Upper lobe of left lung (tissue), 4 donors: ENCODE measurements at regions not wholly inside any gene's neighbourhood (a gene's known extent, or its start where the extent isn't known, plus 50 kb on each side); places are given as distances from the start of the nearest gene placed in this dataset.

Source experiments
- CTCF ChIP-seq, 6 experiments: fragments of 450-650 bp in 4 of 6; fragments of 200-600 bp in 2 of 6; sonication (generic) in 2 of 6; IDR thresholded peaks; one replicate each; pipeline ENCODE4 v1.5.1; 2016 to 2019; ENCODE audit warnings: antibody characterized with exemption in 6 of 6
- EP300 ChIP-seq, 4 donors: sonication (generic); formaldehyde crosslinking; IDR thresholded peaks; one replicate each; pipeline ENCODE4 v1.5.1; 2017; ENCODE audit warnings: antibody characterized with exemption in 4 of 4, control low read depth in 2 of 4
- POLR2A ChIP-seq, 4 donors: fragments of 450-650 bp; IDR thresholded peaks; one replicate each; pipeline ENCODE4 v1.5.1; 2016 to 2017; ENCODE audit warnings: antibody characterized with exemption in 4 of 4, mild to moderate bottlenecking in 2 of 4
- POLR2AphosphoS5 ChIP-seq, 2 donors: sonication (generic); formaldehyde crosslinking; IDR thresholded peaks; one replicate each; pipeline ENCODE4 v1.5.1; 2017; ENCODE audit warnings: antibody characterized with exemption in 2 of 2

GRCh38 chr10:2962194-2962593 is 105.2 kb upstream of the PFKP start:
- TF ChIP-seq CTCF (IDR thresholded peaks at IDR 0.05) (no peak), POLR2A (IDR thresholded peaks at IDR 0.05) (no peak), POLR2AphosphoS5 (IDR thresholded peaks at IDR 0.05) (no peak), EP300 (IDR thresholded peaks at IDR 0.05) (no peak)
